ENCODE measurements at regions not wholly inside any gene's neighbourhood (a gene's known extent, or its start where the extent isn't known, plus 50 kb on each side); places are given as distances from the start of the nearest gene placed in this dataset.
A peak's percentile ranks its signal among the peaks of the same experiment; 100 is the strongest.

GRCh38 chr17:62913991-62914570 is 52.0 kb upstream of the TANC2 start:
- DNase-seq (ENCODE audit: low read depth), result no peak

GRCh38 chr17:62912363-62912762 is 53.7 kb upstream of the TANC2 start:
- DNase-seq (ENCODE audit: low read depth), result no peak

- no peak for DNase-seq (ENCODE audit: low read depth)
These were observed 54.9 kb upstream of the TANC2 start for GRCh38 chr17:62911114-62911513.

GRCh38 chr17:62910277-62910676 is 55.8 kb upstream of the TANC2 start:
- no peak for DNase-seq (ENCODE audit: low read depth)

GRCh38 chr17:62907961-62908360 is 58.1 kb upstream of the TANC2 start:
- DNase-seq (ENCODE audit: low read depth), result no peak

GRCh38 chr17:62906881-62907280 is 59.2 kb upstream of the TANC2 start:
- DNase-seq (ENCODE audit: low read depth), result no peak

- no peak for DNase-seq (ENCODE audit: low read depth)
These were observed 60.8 kb upstream of the TANC2 start for GRCh38 chr17:62905233-62905632.

- DNase-seq (ENCODE audit: low read depth), result no peak
These were observed 63.4 kb upstream of the TANC2 start for GRCh38 chr17:62902531-62903220.

- no peak for DNase-seq (ENCODE audit: low read depth)
These were observed 64.5 kb upstream of the TANC2 start for GRCh38 chr17:62901544-62901943.

- DNase-seq (ENCODE audit: low read depth), result no peak
These were observed 65.9 kb upstream of the TANC2 start for GRCh38 chr17:62900096-62900495.

- no peak for DNase-seq (ENCODE audit: low read depth)
These were observed 66.7 kb upstream of the TANC2 start for GRCh38 chr17:62899361-62899760.

- DNase-seq (ENCODE audit: low read depth), result peak; percentile 25
These were observed 67.7 kb upstream of the TANC2 start for GRCh38 chr17:62898239-62898864.

- DNase-seq (ENCODE audit: low read depth), result no peak
These were observed 68.3 kb upstream of the TANC2 start for GRCh38 chr17:62897706-62898105.

- no peak for DNase-seq (ENCODE audit: low read depth)
These were observed 70.4 kb upstream of the TANC2 start for GRCh38 chr17:62895320-62896301.

GRCh38 chr17:62892870-62893338 is 73.1 kb upstream of the TANC2 start:
- DNase-seq (ENCODE audit: low read depth), result peak; percentile 63

- DNase-seq (ENCODE audit: low read depth), result no peak
These were observed 73.9 kb upstream of the TANC2 start for GRCh38 chr17:62892061-62892675.

GRCh38 chr17:62891659-62892058 is 74.4 kb upstream of the TANC2 start:
- no peak for DNase-seq (ENCODE audit: low read depth)

GRCh38 chr17:62888765-62889164 is 77.3 kb upstream of the TANC2 start:
- DNase-seq (ENCODE audit: low read depth), result no peak

- DNase-seq (ENCODE audit: low read depth), result no peak
These were observed 77.9 kb upstream of the TANC2 start for GRCh38 chr17:62888148-62888547.

GRCh38 chr17:62887437-62887836 is 78.6 kb upstream of the TANC2 start:
- no peak for DNase-seq (ENCODE audit: low read depth)

GRCh38 chr17:62884781-62885180 is 76.7 kb upstream of the MARCHF10 start:
- no peak for DNase-seq (ENCODE audit: low read depth)

GRCh38 chr17:62882878-62883277 is 74.8 kb upstream of the MARCHF10 start:
- DNase-seq (ENCODE audit: low read depth), result peak; percentile 31
